GM21526 (cell line): ENCODE measurements at regions not wholly inside any gene's neighbourhood (a gene's known extent, or its start where the extent isn't known, plus 50 kb on each side); places are given as distances from the start of the nearest gene placed in this dataset.
"Not testable (repeated sequence)": the region's sequence is repeated elsewhere in the genome, so short reads cannot be mapped to it uniquely, and the experiment has no call there.

Source experiments
- ATAC-seq: cut with Tn5 transposase; IDR thresholded peaks from one replicate; pipeline ENCODE4 v1.9.1; 2021; ENCODE audit warnings: moderate library complexity; ENCODE audit not compliant: unreplicated experiment, low FRiP score

DNA sequence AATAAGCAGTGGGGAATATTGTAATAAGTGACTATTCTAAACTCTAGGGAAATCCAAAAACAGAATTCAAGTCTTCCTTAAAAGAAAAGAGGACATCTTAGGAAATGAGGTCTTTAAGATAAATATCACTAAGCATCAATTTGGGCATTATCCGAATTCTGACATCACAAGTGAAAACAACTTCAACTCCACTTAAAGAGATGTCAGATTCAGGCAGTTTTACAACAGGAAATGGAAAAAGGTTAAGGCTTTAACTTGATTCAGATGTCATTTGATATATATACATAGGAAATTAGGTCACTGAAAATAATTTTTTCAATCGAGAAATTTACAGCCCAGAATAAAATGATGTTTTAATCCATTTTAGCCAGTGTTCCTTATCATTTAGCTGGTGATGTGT lies 435.4 kb downstream of the SETD4 start:
- ATAC-seq = no peak

DNA sequence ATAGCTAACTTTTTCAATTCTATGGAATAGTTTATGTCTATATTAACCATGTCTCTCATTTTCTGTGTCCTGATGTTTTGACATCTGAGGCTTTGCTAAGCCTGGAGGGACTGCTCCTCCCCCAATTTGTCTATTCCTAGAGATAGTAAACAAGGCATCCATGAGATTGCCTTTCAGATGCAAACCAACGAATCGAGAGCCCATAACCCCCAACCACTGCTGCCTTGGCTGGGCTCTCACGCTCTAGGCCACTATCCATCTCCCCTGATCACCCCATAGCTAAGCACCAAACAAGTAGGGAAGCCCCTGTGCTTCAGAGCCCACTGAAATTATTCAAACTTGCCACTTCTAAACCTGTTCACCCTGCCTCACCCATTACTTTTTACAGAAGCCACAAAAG lies 437.7 kb downstream of the SETD4 start:
- ATAC-seq = no peak

DNA sequence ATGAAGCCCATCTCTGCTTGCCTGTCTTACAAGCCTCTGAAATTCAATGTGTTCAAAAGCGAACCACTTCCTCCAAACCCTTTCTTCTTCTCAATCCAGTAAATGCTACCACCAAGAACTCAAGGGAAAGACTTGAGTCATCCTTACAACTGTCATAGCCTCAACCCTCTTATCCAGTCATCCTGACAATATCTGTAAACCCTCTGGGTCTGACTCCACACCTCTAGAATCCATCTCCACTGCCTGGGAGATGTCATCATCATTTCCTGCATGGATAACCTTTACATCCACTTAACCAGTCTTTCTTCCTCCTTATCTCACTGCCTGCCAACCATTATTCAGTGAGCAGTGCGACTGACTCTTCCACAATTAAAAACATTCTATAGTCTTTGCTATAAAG lies 441.1 kb downstream of the SETD4 start:
- no peak for ATAC-seq

DNA sequence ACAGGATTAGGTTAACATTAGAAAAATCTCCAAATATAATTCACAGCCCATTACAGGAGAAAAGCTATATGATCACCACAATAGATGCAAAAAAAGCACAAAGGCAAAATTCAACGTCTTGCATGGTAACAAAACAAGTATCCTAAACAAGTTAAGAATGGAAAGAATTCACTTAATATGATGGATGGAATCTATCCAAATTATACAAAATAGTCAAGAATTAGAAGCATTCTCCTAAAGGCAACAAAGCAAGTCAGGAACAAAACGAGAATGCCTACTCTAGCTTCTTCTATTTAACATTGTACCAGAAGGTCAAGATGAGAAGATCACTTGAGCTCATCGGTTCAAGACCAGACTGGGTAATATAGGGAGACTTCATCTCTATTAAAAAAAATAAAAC lies 442.8 kb downstream of the SETD4 start:
- ATAC-seq = no peak

DNA sequence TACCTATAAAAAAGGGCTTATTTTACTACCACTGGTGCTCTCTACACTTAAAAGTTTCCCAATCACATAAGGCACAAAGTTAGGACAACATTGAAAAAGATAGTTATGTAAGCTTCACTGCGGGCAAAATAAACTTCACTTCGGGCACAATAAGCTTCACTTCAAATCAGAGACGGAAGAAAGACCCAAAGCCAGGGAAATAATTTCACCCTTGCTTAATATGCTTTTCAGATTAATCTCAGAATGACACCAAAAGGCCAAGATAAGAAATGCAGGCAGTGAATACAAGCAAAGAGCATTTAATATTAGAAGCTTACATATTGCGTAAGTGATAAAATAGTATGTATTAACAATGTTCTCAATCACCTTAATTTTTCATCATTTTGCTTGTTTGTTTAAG lies 444.2 kb downstream of the SETD4 start:
- no peak for ATAC-seq

DNA sequence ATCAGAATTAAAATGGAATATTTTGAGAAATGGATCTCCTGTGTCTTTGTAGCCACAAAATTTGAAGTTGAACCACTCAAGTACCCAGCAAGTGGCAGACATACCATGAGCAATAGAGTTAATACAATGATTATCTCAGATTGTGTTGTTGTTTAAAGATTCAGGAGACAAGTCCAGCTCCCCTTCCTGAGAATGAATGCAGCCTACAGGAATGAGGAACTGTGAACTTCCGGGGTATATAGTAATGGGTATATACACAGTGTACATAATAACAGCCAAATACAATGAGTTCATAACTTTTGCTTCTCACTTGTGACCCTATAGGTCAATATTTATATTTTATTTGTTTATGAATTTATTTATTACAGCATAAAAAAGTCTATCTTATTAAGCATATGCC lies 445.0 kb downstream of the SETD4 start:
- ATAC-seq = no peak

DNA sequence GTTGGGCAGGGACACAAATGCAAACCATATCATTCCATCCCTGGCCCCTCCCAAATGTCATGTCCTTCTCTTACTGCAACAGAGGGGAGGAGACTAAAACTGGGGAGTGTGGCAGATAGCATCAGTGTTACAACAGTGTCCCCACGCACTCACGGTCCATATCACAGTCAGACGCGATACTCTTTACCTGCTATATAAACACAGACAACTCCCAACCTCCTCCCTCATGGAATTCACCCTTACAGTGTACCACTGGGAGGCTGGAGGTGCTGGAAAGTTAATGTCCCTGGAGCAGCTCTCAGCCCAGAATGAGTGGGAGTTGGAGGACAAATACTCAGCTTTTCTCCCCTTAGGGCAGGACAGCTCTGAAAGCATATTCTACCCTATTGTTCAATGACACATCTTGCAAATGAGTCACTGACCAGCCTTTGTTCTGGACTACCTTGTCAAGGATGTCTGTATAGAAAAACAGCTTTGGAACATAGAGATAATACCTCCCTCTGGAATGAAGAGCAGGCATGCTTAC lies 445.9 kb downstream of the SETD4 start:
- no peak for ATAC-seq

DNA sequence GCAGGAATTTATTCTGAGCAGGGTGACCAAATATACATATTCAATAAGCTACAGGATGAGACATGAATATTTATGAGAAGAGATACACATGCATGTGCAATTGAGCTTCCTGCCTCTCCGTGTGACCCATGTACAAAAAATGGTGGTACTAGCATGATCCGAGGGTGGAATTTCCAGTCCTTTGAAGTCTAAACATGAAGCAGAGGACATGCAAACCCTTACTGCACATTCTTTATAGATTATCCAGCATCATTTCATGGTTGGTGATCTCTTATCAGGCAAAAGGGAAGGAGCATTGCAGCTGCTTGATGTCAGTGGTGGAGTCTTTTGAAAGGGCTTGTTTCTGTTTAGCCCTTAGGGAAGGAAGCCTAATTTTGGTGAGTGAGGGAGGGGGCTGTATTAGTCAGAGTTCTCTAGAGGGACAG lies 448.6 kb downstream of the SETD4 start:
- no peak for ATAC-seq

DNA sequence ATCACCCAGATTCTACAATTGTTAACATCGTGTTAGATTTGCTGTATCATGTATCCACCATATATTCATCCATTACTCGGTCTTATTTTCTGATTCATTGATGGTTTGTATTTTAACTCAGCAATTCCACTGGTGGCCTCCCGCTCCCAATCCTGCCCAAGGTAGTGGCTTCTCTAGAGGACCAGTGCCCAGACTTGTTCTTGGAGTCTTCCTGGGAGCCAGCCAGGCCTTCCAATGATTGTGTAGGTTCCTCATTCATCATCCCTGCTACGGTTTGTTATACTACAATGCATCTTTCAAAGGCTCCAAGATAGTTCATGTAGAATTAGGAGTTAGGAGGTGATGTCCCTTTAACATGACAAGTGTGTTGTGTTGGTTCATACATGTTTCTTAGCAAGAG lies 451.1 kb downstream of the SETD4 start:
- ATAC-seq = no peak

DNA sequence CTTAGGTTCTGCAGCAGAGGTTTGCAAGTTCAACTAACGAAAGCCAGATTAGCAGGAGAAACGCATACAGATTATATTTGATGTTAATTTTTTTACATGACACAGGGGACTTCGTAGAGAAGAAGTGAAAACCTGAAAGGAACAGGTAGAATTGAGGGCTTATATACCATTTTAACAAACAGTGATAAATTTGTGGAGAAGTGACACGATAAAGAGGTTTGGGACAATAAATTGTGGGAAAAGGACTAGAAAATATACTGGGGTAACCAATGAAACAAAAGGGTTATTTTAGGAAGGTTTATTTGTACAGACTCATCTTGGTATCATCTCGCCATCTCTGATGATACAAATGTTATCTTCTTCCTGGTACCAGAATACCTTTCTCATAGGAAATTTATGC lies 452.9 kb downstream of the SETD4 start:
- ATAC-seq = no peak

DNA sequence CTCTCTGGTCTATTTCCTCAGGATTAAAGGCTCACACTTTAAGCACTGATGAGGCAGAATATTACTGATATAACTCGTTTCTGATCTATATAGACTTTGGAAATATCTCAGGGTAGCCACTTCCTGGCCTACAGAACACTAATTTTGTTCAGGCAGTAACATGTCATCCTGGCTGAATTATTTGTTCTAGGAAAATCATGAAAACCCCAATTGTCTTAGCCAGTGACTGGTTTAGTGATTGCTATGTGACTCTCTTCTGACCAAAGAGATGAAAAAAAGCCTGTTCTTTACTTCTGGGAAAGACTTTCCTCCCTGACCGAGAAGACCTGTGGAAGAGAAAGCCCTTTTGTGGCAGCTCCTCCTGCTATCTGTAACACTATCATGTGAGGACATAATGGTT lies 453.7 kb downstream of the SETD4 start:
- ATAC-seq = no peak

DNA sequence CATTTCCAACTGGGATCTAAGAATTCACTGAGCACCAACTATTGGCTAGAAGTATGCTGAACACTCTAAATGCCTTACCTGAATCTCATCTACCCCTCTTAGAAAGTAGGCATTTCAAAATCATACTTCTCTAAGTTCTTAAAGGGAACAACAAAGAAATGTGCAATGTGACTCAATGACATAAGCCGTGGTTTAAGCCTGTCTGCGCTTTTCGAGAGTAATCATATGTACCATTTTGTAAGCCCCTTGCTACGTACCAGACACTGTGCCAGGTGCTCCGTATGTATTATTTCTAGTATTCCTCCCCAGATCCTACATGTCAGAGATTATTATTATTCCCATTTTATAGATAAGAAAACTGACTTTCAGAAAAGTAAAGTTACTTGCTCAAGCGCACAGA lies 454.2 kb downstream of the SETD4 start:
- no peak for ATAC-seq

DNA sequence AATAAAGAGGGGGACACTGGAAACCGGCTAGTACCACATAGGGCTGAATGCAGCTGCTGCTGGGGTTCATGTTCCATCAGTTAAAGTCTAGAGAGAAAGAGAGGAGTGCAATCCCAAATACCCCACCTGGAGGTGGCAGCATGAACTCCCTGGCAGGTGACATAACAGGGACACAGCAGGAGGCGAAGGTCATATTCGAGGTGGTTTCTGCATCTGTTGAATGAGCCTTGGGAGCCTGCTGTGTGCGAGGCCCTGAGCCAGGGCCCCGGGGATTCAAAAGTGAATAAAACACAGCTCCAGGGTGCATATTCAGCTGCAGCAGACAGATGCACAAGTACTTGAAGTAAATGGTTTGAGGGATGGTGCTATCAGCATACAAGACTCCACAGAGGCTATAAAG lies 456.8 kb downstream of the SETD4 start:
- no peak for ATAC-seq

DNA sequence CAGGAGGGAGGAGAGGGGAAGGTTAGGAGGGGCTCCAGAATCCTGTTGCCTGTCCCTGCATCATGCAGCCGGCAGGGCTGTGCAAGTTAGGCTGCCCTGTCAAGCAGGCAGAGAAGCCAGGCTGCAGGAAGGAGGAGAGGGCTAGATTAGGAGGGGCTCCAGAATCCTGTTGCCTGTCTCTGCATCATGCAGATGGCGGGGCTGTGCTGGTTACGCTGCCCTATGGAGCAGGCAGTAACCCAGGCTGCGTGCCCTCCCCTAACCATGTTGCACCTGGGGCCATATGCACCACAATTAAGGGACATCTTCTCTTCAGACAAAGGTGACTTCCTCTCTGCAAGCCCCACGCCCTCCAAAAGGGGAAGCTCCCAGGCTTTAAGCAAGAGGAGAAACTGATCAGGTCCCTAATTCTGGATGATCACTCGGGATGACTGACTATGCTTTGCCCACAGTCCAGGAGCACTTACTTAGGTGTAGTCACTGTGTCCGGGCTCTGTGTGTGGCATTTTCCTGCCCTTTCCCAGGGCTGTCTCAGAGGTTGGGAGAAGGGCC lies 457.4 kb downstream of the SETD4 start:
- no peak for ATAC-seq

DNA sequence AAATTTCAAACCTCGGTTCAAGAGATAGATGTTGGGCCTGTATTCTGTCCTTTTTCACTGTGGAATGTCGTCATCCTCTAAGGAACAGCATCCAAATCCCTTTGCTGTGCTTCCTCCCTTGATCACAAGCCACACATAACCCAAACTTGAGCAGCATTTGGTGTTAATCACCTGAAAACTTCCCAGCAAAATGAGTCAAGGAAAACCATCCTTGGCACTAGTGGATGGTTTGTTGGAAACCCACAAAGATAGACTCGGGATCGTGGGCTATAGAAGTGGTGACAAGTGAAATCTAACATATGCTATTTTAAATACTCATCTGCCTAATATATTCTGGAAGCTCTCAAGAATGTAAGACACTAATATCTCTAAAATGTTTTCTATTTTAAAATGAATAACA lies 459.1 kb downstream of the SETD4 start:
- no peak for ATAC-seq

DNA sequence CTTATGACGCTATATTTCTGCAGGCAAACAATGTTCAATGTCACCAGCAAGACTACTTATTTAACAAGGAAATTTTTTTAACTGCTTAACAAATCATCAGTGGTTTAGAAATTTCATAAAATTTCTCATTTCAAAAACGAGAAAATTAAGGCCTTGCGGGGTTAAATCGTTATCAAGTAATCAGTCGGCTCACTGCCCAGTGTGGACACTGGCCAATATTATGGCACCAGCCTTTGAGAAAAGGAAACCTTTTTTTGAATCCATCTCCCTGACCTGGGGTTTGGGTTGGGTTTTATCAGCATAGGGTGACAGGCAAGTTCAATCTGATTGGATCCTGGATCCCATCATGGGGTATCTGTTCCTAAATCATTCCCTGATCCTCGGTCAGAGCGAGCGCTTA lies 461.2 kb downstream of the SETD4 start:
- no peak for ATAC-seq

DNA sequence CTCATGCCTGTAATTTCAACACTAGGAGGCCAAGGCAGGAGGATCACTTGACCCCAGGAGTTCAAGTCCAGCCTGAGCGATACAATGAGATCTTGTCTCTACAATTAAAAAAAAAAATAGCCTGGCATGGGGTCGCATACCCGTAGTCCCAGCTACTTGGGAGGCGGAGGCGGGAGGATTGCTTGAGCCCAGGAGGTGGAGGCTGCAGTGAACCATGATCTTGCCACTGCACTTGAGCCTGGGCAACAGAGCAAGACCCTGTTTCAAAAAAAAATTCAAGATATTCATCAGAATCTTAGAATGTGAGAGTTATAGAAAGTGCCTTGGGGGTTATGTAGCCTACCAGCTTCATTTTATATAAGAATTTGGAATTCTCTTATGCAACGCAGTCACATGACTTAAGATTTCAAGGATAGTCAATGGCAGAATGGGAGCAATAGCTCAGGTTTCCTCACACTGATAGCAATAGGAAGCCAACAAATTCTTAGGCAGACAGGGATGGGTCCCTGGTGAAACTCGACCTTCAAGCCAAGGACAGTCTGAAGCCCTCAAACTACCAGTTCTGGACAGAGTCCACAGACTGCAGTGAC lies 462.5 kb downstream of the SETD4 start:
- ATAC-seq = no peak

DNA sequence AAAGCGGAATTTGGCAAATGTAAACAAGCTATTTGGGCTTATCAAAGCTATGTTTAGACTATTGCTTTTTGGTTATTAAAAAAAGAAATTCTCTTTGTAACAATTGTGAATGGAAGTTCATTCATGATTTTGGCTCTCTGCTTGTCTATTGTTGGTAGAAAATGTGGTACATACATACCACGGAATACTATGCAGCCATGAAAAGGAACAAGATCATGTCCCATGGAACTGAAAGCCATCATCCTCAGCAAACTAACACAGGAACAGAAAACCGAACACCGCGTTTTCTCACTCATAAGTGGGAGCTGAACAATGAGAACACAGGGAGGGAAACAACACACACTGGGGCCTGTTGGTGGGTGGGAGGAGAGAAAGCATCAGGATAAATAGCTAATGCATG lies 465.4 kb downstream of the SETD4 start:
- ATAC-seq = no peak

DNA sequence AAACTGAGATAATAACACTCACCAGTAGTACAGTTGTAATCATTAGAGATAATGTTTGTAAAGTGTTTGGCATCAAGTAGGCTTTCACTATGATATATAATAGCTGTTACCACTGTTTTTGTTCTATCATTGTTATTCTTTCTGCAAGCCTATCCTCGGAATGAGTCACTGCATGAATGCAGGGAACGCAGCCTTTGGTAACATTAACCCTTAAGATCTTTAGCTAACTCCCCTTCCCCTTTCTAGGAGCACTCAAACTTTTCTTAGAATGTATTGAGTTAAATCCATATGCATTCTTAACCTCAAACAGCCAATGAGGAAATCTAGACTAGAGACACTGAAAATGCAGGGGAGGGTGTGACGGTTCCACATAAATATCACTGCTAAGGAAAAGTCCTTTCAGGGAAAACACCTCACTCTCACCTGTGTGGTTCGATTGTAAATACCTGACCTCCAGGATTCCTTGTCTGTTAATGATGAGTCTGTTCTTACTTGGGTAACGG lies 467.3 kb downstream of the SETD4 start:
- no peak for ATAC-seq

DNA sequence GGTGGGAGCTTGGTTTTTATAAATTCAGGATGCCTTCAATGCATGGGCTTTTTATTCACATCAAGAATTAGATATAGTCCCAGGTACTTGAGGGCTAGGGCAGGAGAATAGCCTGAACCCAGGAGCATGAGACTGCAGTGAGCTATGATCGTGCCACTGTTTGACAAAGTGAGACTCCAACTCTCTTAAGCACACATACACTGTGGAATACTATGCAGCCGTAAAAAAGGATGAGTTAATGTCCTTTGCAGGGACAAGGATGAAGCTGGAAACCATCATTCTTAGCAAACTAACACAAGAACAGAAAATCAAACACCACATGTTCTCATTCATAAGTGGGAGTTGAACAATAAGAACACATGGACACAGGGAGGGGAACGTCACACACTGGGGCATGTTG lies 470.0 kb downstream of the SETD4 start:
- ATAC-seq = not testable (repeated sequence)

DNA sequence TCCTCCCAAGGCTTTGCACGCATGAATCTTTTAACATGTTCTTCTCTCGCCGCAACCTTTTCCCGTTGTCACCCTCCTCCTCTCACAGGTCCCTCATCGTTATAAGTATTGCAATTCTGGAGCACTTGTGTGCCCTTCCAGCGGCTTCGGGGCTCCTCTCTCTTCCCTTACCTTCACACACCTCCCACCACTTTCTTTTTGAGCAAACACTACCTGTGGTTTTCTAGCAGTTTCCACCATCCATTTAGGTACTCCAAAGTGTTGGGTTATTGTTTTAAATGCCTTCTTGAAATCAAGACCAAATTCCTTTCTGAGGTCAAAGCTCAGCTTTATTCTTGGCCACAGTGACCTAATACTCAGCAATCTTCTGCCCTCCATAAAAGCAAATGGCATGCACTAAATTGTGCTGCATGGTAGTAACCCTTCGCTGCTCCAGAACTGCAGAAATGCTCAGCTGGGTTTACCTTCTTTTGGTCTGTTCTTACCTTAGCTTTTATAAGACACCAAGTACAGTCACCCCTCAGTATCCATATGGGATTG lies 472.4 kb downstream of the SETD4 start:
- ATAC-seq = no peak

DNA sequence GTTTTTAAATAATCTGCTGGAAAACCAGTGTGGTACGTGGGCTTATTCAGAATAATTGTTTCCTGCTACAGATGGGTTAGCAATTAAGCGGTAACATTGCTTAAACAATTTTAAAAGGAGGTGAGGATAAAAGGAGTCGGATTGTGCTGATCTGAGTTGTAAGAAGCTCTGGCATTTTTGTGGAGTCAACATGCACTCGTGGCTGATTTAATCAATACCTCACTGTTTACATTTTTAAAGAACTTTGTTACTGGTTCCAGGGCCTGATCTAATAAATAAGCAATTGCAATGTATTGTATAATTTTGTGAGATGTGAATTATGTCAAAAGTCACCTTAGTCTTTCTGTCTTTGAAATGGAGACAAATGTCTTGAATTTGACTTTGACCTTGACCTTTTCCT lies 474.0 kb downstream of the SETD4 start:
- ATAC-seq = no peak
